ENCODE measurements at regions not wholly inside any gene's neighbourhood (a gene's known extent, or its start where the extent isn't known, plus 50 kb on each side); places are given as distances from the start of the nearest gene placed in this dataset.

DNA sequence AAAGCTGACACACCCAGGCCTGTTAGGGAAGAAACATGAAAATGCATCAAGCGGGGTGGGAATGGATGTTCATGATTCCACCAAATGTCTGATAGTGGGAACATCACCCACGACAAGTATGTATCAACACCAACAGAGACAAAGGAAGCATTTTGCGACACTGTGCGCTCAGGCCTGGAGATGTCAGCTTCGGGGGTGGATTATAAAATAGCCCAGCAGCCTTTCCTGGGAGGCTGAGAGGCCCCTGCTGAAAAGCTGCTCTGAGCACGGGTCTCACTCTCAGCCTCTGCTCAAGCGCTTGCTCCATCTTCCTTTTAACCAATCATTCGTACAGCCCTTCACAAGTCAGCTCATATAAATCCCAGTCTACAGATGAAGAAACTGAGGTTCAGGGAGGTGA, 213.5 kb downstream of the BCL11B start:
- TF ChIP-seq, protein P1, sequence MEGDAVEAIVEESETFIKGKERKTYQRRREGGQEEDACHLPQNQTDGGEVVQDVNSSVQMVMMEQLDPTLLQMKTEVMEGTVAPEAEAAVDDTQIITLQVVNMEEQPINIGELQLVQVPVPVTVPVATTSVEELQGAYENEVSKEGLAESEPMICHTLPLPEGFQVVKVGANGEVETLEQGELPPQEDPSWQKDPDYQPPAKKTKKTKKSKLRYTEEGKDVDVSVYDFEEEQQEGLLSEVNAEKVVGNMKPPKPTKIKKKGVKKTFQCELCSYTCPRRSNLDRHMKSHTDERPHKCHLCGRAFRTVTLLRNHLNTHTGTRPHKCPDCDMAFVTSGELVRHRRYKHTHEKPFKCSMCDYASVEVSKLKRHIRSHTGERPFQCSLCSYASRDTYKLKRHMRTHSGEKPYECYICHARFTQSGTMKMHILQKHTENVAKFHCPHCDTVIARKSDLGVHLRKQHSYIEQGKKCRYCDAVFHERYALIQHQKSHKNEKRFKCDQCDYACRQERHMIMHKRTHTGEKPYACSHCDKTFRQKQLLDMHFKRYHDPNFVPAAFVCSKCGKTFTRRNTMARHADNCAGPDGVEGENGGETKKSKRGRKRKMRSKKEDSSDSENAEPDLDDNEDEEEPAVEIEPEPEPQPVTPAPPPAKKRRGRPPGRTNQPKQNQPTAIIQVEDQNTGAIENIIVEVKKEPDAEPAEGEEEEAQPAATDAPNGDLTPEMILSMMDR (IDR thresholded peaks at IDR 0.05; ENCODE audit: poor library complexity, severe bottlenecking), result no peak
- TF ChIP-seq EZH2 (IDR thresholded peaks at IDR 0.05; ENCODE audit: borderline replicate concordance, insufficient read depth, low read length, poor library complexity, severe bottlenecking), result no peak
- TF ChIP-seq POLR2AphosphoS5 (IDR thresholded peaks at IDR 0.05), result no peak

Measured in neural cell (in vitro differentiated cells).